GM19238 (cell line): ENCODE measurements at regions not wholly inside any gene's neighbourhood (a gene's known extent, or its start where the extent isn't known, plus 50 kb on each side); places are given as distances from the start of the nearest gene placed in this dataset.

ENCODE experiments used
- DNase-seq: peaks from one replicate; pipeline ENCODE4 v3.0.0; 2011; ENCODE audit warnings: low spot score; ENCODE audit not compliant: insufficient read length

DNA sequence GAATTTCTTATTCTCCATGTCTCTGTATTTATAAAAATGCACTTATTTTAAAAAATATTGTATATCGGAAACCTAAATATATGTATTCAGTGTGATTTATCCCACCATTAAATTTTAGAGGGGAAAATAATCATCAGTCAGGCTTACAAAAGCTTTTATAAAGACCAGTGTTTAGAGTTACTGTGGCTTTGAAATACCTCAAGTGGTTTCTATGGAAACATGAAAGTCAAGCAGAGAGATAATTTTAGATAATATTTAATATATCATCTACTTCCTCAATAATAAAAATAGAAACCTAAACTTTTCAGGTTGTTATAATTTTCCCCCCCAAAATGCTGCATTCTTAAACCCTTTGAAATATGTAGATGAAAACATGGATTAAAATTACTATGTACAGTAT lies 332.9 kb upstream of the PITX2 start:
- DNase-seq: no peak

DNA sequence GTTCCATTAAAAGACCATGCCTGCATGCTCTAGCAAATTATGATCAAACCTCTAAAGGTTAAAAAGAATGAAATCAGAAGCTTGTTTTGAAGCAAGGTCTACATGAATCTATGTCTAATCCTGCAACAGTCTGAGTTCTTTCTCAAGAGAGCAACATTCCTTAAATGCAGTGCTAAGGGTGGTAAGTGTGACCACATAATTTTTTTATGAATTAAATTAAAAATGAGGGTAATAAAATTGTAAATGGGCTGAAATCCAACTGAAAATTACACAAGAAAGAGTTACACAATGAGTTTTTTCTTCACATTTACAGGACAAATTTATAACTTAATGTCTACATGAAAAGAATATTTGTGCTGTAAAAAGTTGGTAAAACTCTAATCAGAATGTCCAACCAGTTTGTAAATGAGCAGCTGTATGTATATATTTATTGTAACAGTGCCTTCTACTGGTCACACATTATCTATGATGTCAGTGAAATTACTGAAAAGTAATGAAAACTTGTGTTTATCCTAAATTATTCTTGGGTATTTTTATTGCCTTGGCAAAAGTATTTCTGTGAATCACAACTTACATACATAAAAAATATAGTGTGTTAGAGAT lies 336.3 kb upstream of the PITX2 start:
- DNase-seq: no peak

DNA sequence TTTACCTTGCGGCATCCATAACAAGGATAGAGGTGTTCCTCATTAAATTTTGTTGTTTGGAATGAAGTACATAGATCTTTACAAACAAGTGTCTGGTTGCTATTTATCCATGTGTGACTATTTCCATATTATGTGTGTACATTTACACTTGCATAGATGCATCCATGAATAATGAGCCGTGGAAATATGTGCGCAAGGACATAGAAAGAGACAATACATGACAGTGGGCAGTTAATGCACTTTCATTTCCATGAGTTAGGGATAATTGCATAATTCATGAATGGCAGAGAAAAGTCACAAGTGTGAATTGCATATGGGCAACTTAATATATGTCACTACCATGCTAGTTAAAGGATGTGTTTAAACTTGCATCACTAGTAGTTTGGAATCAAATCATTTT lies 338.2 kb upstream of the PITX2 start:
- no peak for DNase-seq

DNA sequence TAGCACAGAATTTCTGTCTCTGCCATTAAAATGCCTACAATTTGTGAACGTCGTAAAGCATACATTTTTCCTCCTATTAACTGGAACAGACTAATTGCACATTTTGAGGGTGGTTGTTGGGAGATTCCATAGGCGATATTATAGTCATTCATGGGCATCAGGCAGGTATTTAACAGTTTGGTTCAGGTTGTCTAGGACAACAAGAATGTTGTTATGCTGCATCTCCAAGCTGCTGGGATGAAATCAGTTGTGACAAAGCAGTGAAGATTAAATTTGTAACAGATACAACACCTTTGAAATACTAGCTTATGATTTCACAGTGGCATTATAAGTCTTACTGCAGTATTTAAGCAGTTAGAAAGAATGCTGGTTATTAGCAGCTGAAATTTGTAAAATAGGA lies 339.7 kb upstream of the PITX2 start:
- DNase-seq: no peak

DNA sequence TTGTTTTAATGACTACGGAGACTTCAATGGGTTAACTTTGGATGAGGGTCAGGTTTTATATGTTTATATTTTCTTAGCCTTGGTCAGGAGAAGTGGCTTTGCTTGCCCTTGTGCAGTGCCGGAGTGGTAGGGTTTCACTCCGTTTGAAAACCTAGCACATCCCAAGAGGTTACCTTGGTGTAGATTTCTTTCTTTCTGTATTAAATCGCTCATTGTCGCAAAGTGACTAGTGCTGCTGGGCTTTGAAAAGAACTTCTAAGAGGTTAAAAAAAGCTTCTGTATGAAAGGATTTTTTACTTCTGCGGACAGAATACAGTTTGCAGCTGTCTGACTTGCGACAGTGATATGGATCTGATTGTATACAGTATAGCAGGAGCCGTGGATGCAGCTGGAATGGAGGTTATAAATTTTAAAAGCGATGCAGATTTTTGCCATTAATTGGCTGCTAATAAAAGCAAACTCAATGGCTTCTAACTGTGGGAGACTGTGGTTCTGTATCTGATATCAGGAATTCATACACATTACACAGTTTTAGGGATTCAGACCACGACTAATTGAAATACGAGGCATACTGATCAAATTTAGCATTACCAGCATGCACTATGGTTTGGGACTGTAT lies 340.9 kb upstream of the PITX2 start:
- DNase-seq: no peak

DNA sequence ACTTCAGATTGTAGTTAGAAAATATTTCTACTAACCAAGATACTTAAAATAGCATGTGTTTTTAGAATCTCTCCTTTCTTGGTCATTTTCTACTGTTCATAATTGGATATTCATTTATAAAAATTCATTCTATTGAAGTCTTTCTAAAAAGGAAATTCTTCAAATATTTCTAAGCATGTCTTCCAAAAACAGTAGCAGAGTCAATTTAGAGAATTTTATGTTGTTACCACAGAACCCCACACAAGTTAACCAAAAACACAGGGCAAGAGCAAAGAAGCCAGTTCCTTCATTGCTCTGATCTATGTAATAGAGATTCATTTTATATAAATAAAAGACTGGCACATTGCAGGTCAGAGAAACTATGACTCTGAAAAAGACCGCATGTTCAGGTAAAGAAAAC lies 345.1 kb upstream of the PITX2 start:
- no peak for DNase-seq

DNA sequence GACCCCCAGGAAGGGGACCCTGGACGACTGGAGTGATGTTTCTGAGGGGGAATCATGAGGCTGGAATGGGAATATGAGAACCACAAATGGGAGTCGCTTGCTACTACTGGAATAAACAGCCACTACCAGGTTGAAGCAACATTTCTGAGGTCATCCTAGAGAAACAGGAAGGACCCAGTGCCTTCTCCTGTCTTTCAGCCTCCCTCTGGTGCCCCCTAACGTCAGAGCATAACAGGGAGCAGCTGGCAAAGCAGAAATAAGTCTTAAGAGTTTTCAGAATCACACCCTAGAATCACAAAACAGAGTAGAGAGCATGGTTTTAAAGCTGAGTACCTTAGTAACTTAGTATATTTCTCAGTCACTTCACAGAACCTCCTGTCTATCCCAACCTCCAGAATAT lies 347.8 kb upstream of the PITX2 start:
- DNase-seq: no peak

DNA sequence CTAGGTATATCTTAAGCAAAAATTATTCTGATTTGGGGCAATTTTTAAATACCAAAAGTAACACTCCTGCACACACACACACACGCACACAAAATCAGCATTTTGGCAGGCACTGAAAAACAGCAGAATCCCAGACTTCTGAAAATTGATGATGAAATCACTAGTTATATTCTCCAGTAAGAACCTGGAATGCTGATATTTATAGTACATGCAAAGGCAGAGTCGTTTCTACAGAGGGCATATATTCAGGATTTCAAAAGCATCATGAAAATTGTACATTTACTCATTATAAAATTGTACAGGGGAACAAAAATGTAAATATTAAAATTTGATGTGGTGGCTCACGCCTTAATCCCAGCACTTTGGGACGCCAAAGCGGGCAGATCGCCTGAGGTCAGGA lies 352.5 kb upstream of the PITX2 start:
- no peak for DNase-seq

DNA sequence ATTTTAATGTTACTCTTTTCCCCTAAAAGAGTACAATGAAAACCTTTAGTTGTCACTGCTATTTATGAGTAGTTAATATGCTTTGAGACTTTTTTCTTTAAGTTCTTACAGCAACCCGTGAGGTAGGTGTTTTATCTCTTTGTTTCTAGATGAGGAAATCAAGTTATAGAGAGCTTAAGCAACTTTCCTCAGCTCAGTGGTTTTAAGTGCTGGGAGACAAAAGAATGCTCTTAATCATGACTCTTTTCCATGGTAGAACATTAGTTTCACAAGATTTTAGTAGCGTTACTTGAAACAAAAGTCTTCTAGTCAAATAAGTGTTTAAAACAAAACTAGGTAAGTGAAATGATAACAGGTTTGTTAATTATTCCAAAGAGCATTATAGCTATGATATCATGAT lies 354.7 kb upstream of the PITX2 start:
- no peak for DNase-seq

DNA sequence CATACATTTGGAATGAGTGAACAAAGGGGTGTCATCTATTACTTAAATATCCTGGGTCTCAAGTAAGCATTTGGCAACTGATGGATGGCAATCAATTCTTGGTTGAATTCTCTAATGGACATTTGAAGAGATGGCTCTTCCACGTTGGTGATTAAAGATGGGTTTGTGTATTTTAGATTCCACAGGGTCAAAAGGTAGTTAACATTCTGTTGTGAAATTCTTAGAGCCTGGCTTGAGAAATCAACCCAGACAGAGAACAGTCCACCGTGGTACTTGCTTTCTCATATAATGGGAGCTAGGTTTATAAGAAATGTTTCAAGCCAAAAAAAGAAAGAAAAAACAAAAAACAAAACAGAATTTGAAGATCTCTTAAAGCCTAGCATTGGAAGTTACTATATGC lies 355.9 kb upstream of the PITX2 start:
- DNase-seq: no peak

DNA sequence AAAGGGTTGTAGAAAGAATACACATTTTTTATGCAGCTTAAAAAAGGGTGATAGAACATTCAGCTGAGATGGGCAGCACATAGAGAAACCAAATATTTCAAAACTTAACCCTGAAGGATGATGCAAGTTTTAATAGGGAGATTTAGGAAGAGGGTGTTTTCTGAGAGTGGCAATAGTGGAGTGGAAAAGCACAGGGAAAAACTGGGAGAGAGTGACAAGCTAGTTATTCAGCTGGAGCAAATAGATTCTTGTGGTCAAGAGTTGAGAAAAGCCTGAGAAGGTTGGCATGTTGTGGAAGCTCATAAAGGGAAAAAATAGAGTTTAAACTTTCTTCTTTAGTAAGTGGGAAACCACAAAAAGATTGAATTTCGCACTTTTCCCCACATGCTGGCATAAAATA lies 359.6 kb upstream of the PITX2 start:
- no peak for DNase-seq

DNA sequence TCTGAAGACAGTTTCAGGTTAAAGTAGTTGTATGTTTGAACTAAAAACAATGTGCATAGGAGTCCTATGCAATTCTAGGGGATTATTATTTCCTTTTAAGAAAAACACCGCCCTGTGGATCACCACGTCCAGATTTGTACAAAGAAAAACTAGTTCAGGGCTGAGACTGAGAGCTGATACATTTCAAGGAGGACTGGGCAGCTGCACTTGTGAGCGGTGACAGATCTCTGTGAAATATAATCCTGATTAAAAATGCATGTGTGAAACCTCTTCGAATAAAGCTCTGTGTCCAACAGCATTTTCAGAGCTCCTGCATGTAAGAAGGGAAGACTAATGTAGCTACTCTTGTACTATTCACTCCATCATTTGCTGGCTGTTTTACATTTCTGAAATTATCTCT lies 365.8 kb upstream of the PITX2 start:
- no peak for DNase-seq

DNA sequence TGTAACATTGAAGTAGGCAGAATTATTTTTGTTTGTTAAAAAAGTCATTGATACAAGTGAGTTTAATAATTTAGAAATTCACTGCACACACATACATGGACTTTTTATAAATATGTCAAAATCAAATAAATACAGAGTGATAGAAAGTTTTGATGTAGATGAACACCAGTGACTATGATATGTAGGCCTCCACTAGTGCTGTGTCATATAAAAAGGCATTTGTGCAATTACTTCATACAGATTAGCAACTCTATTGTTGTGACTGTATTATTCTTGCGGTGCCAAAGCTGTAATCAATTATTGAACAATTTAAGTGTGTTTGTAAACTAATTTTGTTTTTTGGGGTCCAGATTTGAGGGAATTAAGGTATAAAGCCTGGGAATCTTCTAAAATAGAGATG lies 366.2 kb upstream of the PITX2 start:
- DNase-seq: no peak

DNA sequence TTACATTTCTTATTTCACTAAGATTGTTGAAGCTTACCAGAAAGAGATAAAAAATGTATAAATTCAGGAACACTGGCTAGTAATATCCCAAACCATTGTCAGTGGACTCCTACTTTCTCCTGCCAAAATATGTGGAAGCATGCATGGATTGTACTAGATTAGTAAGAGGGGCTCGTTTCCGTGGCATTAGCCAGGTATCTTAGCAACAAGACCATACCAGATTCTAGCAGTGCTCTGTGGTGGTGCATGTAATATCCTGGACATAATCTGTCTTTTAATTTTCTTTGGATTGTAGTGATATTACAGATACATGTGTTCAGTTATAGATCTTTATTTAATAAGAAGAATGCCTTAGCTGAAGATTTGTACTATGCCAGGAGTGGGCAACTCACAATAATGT lies 371.9 kb upstream of the PITX2 start:
- no peak for DNase-seq

DNA sequence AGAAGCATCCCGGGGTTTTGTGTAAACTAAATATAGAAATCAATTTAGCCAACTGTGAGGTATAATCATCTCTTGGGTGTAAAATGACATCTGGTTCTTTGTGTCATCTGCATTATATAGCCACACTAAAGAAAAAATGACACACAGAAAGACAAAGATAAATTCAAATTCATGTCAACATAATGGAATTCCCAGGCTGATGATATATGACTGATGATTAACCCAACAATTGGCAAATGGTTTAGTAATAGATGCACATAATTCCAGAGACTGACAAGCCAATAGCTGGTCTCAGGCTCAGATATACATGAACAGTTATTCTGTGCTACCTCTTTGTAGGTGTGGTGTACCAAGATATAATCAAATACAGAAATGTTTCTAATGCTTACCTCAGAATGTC lies 375.4 kb upstream of the PITX2 start:
- no peak for DNase-seq

DNA sequence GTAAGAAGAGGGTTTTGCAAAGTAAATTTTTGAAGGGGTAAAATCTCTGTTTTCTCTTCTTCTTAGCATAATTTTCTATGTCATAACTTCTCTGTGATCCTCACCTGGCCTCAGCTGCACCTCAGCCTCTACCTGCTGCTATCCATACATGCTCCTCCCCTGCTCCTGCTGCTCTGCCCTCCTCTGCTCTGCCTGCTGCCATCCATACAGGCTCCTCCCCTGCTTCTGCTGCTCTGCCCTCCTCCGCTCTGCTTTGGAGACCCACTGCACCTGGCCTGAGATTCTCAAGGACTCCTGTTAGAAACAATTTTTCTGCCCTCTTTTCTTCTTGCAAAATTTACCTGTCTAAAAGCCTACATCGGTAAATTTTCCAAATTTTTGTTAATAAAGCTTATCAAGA lies 388.6 kb upstream of the PITX2 start:
- DNase-seq: no peak

DNA sequence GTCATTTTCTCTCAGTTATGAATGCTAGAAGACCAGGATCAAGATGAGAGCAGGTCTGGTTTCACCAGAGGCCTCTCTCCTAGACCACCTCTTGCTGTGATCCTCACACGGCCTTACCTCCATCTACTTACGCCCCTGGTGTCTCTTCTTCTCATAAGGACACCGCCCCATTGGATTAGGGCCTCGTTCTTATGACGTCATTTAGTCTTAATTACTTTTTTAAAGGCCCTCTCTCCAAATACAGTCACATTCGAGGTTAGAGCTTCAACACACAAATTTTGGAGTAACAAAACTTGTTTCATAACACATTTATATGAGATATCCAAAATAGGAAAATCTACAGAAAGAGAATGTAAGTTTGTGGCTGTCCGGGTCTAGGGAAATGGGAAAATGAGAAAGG lies 391.0 kb upstream of the PITX2 start:
- no peak for DNase-seq

DNA sequence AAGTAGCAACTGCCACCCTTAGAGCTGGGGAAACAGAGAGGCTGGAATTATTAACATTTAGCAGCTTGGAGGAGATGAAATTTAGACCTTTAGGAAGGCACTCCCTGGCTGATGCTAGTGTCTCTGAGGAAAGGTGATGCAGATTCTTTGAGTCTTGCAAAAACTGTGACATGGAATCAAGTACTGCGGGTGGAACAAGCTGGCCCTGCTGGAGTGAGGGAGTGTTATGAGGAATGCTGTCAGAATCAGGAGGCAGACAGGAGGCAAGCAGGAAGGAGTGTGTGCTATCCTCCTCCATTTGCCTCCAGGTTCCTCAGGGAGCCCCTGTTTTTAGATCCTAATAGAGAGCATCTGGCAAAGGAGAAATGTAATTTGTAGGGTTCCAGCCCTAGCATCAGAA lies 391.7 kb upstream of the PITX2 start:
- DNase-seq: no peak

DNA sequence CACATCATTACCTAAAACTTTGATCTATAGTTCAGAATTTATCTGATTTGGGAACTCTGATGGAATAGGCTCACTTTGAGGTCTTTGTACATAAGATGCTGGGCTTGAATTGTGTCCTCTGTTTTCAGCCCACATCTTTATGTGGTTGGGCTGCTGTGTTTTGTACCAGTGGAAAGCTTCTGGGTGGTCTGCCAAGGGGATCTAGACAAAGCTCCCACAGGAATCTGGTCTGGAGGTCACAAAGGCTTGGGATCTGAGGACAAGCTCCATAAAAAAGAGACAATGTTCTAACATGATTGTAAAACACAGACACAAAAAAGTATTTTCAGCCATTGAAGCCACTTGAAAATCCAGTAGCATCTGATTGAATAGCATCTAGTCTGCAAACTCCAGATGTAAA lies 393.5 kb upstream of the PITX2 start:
- no peak for DNase-seq

DNA sequence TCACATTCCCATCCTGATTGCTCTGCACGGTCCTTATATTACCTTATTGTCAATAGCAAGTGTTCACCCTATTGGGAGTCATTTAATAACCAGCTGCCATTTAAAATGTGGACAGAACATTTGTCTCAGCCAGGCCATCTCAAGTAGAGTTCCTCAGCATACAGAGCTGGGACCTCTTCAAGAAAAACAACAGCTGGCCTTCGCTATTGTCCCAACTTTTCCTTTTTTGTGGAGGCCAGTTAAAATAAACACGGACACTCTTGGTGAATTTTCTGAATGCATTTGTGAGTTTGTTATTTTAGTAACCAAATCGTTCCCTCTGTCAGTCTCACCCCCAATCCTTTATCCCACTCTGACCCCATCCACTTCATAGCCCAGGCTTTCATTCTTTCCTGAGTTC lies 395.3 kb upstream of the PITX2 start:
- no peak for DNase-seq

DNA sequence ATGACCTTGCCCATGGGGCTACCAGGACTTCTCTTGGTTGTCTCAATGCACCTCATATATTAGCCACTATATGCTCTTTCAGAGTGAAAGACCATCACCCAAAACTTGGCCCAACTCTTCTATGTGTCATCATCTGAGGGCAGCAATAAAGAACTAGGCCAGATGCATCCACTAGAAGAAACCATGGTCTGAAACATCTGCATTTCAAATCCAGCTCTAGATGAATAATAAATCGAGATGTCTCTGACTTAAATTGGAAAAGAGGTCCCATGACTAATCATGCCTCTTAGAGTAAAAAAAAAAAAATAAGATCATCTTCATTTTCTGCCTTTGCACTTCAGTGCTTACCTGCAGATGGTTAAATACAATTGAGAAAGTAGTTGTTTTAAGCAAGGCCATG lies 397.6 kb upstream of the PITX2 start:
- DNase-seq: no peak

DNA sequence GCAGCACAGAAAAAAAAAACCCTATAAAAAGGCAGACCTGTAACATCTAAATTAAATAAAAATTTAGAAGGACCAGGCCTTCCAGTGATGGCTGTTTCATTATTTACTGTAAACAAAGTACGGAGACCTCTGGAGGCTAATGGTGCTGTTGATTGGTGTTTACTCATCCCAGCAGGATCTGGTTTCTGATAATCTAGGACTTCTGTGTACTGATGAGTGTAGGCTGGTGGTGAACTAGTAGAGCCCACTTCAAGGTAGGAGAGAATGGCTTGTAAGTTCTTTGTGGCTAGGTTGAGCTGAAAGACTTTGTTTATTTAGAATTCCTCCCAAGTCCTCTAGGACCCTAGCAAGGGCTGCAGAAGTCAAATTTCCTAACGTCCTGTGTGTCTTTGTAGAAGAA lies 398.1 kb upstream of the PITX2 start:
- no peak for DNase-seq

DNA sequence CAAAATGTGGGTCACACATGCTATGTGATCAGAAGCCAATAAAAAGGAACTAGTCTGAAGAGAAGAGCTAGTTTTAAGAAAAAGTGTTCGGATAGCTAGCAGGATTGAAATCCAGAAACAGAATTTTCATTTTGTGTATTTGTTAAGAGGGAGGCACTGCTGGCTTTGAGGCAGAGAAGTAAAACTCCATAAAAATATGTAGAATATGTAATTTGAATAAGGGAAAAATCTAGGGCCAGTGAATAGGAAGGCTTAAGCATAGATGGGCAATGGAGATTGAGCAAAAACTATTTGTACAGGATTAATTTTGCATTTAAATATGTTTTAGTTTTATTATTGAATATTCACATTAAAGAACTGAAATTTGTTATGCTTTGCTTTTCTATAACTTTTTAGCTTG lies 399.9 kb upstream of the PITX2 start:
- DNase-seq: no peak

DNA sequence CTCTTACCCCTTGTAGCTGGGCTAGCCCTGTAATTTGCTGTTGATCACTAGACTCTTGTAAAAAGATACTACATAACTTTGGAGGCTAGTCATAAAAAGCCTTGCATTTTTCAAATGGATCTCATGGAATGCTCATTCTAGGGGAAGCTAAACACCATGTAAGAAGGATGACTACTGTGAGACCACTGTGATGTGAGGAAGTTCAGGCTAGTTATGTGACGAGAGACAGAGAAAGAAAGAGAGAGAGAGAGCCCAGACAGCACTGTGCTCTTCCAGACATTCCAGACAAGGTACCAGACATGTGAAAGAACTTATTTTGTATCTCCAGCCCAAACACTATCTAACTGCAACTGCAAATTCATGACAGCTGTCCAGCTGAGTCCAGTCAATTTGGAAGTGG lies 404.6 kb upstream of the PITX2 start:
- no peak for DNase-seq
